Activated T-cell treated with anti-CD3 and anti-CD28 coated beads, Interleukin-2, amount 50 U/mL, for 48 hours (primary cell): ENCODE measurements at regions not wholly inside any gene's neighbourhood (a gene's known extent, or its start where the extent isn't known, plus 50 kb on each side); places are given as distances from the start of the nearest gene placed in this dataset.
"Not testable (repeated sequence)": the region's sequence is repeated elsewhere in the genome, so short reads cannot be mapped to it uniquely, and the experiment has no call there.

Experiments used
- DNase-seq, 2 experiments: peaks; one replicate each; pipeline ENCODE4 v3.0.0-alpha.2; 2020

DNA sequence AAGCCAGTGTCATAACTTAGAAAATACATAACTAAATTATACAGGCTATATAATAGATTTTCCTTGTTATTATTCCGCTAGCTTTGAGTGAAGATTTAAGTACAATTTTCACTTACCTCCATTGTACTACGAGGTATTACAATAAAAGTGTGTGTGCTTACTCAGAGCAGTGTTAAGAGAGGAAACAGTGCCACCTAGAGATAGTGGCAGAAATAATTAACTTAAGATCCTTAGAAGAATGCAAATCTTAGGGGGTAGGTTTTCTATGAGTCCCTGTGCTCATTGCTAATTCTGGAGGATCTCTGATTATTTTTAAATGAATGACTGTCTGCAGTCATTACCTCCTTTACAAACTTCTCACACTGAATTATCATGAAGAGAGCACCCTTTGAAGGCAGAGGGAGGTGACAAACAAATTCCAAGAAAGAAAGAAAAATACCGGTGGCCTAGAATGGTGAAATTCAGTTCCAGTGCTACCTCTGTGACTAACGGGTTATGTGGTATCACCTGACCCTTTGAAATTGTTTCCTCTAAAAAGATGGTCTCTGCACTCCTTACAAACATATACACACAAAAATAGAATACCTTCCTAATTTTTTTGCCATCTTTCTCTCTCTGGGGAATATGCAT lies 379.8 kb downstream of the TRIM36 start:
- no peak for DNase-seq

DNA sequence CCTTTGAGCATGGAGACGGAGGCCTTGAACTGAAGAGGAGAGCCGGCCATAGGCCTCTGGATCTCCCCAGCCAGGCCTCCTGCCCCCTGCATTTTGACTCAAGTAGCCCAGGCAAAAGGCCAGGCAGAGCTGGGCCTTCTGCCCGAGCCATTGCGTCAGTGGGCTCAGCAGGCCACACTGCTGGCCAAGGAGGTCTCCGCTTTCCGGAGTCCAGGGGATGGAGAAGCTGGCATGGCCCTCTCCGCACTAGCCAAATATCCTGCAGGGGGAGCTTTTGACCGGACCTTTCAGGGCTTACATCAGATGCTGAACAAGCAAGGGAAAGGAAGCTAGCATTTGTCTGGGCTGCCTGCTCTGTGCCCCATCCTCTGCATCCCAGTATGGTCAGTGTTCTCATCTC lies 386.8 kb downstream of the TRIM36 start:
- DNase-seq: no peak

DNA sequence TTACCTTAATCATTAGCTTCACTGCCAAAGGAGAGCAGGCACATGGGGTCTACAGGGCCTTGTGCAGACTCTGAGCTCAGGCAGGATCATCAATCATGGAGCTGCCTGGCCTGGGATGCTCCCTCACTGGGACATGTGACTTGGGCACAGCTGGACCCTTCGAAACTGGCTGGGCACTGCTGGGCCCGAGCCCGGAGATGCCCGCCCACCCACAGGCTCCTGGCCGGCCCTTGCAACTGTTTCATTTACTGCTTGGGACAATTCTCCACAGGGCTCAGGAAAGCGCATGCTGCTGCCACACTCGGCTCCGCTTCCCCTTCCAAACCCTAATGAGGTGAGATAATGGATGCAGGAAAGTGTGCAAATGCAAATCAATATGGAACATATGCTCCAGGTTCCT lies 387.5 kb downstream of the TRIM36 start:
- no peak for DNase-seq

DNA sequence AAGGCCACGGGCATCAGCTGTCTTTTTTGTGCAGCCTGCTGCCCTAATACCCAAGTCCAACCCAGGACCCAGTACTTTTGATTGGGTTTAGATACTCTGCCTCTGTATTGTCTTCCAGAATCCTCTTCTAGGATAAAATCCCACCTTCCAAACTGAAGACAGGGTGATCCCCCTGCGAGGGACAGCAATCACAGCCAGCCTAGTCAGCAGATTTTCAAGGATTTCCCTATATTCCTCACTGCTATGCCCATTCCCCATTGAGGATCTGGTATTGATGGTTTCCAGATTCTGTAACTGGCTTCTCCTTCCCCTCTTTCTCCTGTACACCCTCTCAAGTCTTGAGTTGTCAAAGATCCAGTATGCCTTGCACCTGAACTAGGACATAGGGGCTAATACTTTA lies 389.4 kb downstream of the TRIM36 start:
- DNase-seq: no peak

DNA sequence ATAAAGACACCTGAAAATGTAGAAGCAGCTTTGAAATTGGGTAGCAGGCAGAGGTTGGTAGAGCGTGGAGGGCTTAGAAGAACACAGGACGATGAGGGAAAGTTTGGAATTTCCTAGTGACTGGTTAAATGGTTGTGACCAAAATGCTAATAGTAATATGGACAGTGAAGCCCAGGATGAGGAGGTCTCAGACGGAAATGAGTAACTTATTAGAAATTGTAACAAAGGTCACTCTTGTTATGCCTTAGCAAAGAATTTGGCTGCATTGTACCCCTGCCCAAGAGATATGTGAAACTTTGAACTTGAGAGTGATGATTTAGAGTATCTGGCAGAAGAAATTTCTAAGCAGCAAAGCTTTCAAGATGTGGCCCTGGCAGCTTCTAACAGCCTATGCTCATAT lies 382.5 kb downstream of the KCNN2 start:
- DNase-seq: no peak

DNA sequence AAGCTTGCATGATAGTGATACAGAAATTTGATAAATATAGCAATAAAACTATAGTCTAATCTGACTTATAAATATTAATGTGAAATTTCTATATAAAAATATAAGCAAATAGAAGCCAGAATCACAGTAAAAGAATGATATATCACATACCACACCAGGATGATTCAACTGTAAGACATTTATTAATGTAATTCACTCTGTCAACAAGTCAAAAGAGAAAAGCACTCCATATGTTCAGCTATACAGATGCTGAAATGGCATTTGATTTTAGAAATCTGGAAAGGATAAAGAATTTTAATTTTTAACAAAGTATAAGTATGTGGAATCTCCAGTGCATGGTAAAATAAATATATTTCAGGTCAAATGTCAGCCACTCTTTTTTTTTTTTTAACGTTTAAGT lies 372.4 kb downstream of the KCNN2 start:
- no peak for DNase-seq

DNA sequence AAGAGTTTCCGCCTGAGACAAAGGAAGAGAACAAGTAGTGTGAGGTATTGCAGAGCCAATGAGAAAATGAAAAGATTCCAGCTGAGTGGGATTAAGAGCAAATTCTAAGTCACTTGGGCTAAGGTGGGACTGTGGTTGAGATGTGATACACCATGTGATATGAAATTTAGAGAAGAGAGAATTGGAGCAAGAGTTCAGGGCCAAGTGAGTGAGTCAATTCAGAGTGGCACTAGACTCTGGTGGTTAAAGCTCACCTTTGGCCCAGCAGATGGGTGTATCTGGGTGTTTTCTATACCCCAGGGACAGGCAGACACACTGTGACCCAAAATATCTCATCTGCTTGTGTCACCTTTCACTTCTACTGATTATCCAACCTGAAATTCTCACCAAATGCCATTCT lies 368.1 kb downstream of the KCNN2 start:
- no peak for DNase-seq

DNA sequence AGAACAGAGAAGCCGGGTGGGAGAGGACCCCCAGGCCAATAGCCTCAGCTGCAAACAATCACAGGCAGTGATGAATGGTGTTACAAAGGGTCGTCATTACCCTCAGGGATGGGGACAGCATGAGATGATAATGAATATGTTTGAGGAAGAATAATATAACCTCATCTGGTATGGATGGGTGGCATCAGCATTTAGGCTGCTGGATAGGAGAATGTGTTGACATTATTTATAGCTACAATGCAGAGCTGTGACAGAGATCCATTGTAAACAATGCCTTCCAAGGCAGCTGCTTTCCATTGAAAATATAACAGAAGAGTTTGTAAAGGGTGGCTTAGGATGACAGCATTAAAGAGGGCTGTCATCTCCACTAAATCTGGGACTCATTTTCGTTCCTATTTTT lies 365.5 kb downstream of the KCNN2 start:
- DNase-seq: no peak

DNA sequence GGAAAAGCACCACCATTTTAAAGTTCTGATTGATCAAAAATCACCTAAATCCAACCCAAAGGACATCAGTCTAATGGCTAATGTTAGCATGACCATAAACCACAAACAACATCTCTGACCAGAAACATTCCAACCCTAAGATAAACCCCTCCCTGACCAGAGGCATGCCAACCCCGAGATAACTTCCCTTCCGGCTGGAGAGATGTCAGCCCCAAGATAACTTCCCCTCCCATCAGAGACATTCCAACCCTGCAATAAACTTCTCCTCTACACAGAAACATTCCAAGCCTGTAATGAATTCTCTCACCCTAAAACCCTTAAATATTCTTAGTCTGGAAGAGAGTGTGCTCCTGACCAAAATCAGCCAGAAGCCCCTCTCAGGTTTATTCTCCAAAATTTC lies 364.3 kb downstream of the KCNN2 start:
- no peak for DNase-seq

DNA sequence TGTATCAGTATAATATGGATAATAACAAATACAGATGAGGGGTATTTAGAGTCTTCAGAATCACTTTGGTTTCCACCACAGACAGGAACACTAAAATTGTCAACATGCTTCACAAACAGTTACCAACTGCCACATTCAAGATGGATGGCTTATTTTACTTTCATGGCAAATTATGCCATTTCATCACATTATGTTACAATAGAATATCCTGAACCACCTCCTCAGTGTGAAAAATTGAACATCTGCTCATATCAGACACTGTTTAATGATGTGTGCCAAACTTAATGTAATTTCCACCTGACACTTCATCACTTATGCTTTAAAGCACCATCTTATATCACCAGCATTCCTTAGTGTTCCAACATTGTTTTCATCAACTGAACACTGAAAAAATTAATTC lies 357.4 kb downstream of the KCNN2 start:
- DNase-seq: no peak

DNA sequence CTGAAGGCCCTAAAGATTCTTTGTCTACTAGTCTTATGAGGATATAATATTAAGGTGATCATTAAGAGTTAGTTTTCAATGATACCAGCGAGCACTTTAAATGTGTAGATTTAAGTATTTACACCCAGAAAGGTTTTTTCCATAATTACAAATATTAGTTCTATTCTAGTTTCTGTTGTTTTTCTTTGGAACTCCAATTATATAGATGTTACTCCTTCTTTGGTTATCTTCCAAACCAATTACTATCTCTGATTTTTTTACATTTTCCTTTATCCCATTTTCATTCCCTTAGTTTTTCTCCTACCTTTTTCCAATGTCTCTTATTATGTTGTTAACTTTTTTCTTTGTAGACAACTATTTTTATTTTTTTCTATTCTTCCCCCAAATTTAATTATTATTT lies 355.1 kb downstream of the KCNN2 start:
- no peak for DNase-seq

DNA sequence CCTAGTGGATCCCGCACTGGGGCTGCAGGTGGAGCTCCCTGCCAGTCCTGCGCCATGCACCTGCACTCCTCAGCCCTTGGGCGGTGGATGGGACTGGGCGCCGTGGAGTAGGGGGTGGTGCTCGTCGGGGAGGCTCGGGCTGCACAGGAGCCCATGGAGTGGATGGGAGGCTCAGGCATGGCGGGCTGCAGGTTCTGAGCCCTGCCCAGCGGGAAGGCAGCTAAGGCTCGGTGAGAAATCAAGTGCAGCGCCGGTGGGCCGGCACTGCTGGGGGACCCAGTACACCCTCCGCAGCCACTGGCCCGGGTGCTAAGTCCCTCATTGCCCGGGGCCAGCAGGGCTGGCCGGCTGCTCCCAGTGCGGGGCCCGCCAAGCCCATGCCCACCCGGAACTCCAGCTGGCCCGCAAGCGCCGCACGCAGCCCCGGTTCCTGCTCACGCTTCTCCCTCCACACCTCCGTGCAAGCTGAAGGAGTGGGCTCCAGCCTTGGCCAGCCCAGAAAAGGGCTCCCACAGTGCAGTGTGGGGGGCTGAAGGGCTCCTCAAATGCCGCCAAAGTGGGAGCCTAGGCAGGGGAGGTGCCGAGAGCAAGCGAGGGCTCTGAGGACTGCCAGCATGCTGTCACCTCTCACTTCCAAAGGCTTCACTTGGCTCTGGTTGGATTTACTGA lies 342.5 kb downstream of the KCNN2 start:
- not testable (repeated sequence) for DNase-seq

DNA sequence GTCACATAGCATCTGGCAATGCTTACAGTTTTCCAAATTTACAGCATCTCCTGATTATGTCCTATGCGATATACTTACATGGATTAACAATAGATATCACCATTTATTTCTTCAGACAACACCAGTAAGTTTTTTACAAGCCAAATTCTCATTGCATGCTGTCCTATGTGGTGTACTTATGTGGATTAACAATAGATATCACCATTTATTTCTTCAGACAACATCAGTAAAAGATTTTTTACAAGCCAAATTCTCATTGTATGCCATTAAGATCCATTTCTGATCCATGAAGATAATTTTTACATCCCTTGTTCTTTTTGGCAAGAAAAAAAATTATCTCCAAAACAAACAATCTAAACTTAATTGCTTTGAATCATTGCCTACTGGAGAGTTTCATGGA lies 340.9 kb downstream of the KCNN2 start:
- DNase-seq: no peak

DNA sequence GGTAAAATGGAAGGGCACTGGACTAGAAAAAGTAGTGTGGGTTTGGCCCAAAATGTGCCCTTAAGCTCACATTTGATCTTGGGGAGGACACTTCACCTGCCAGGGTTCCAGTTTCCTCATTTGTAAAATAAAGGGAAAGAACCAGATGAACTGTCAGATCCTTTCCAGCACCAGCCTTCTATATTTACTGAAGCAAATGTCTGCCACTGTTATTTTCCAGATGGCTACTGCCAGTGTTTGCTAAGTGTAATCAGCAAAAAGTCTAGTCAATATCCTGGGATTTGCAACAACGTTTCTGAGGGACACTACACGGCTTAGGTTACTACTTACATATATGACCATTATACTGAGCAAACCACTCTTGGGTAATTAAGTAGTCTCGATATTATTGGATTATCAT lies 340.3 kb downstream of the KCNN2 start:
- no peak for DNase-seq

DNA sequence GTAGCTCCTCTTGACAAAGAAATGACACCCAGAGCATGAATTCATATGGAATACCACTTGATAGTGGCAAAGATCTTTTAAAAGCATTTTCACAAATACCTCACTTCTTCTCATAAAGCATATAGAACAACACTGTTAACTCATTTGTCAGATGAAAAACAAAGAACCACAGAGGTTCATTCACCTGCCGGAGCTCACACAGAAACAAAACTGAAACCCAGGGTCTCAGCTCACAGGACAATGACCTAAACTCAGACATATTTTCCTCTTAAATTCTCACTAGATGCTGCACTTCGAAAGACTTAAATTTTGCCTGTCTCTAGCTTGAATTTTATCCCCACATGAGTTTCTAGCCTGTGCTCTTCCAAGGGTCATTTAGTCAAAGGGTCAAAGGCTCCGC lies 339.0 kb downstream of the KCNN2 start:
- no peak for DNase-seq

DNA sequence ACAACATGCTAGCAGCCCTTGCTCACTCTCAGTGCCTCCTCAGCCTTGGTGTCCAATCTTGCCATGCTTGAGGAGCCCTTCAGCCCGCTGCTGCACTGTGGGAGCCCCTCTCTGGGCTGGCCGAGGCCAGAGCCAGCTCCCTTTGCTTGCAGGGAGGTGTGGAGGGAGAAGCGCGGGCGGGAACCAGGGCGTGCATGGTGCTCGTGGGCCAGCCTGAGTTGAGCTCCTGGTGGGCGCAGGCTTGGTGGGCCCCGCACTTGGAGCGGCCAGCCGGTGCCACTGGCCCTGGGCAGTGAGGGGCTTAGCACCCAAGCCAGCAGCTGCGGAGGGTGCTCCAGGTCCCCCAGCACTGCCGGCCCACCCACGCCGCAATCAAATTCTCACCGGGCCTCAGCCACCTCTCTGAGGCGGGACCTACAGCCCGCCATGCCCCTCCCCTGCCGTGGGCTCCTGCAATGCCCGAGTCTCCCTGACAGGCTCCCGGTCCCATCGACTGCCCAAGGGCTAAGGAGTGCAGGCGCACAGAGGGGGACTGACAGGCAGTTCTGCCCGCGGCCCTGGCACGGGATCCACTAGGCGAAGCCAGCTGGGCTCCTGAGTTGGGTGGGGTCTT lies 333.5 kb downstream of the KCNN2 start:
- no peak for DNase-seq

DNA sequence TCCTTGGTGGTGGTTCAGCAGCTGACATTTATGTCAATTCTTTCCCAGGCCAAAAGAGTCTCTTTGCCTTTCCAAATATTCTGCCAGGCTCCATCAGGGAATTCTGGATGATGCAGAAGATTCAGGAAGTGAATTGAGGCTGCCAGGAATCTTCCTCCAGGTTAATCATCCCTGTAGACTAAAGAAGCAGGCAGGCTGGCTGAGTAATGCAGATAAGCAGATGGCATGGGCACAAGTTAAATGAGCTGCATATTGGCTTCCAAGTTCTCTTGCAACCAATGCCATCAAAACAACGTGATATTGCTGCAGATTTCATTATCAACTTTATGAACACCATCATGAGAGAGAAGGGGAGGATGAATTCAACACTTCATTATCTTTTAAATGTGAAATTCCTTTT lies 324.5 kb downstream of the KCNN2 start:
- no peak for DNase-seq

DNA sequence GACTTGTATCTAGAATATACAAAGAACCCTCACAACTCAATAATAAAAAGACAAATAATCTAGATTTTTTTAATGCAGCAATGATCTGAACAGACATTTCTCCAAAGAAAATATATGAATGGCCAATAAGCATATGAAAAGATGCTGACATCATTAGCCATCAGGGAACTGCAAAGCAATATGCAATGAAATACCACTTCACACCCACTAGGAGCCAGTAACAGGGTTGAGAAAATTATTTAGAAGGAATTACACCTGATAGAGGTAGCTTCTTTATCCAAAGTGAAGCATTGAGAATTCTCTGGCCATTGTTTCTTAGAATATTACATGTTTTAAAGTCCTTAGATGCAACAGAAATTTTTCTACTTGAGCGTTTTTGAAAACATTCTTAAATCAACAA lies 316.9 kb downstream of the KCNN2 start:
- DNase-seq: no peak

DNA sequence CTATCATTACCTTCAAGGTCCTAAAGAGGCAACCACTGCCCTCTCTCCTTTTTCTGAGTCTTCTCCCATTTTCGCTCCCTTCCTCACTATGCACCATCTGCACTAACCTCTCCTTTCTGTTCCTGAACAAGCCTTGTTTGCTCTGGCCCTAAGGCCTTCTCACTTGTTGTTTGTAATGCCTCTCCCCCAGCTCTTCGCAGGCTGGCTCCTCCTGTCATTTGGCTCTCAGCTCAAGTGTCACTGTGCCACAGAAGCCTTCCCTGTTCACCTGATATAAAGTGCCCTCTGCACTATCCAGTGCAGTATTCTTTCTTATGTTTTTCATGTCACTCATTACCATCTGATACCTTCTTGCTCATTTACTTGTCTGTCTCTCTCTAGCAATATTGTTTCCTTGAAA lies 303.7 kb downstream of the KCNN2 start:
- no peak for DNase-seq

DNA sequence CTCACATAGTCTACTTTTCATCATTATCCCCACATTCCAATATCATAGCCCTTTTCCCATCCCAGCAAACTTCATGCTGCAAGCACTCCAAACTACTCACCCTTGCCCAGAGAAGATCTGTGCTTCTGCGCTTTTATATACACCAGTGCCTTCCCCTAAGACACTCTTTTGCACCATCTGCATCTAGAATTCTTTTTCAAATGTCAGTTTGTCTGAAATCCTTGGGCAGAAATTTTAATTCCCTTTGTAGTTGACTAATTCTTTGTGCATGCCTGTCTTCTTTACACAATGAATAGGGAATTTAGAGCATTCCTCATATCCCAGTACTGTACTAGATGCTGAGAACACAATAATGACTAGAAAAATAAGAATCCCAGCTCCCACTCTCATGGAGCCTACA lies 298.9 kb downstream of the KCNN2 start:
- no peak for DNase-seq

DNA sequence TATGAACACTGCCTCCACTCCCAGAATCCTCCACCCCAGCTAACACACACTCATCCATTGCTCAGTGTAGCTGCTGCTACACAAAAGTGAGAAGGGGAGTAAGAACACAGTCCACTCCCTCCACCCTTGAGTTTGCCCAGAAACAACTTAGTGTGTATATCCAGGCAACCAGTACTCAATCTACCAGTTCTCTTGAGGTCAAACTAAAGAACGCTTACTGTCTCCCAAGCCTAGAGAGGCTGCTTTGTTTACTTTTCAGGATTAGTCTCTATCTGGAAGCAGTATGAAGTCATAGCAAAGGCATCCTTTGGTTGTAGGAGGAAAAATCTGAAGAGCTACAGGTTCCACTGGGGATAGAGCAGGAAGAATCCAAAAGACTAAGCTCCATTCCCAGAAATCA lies 296.3 kb downstream of the KCNN2 start:
- DNase-seq: no peak

DNA sequence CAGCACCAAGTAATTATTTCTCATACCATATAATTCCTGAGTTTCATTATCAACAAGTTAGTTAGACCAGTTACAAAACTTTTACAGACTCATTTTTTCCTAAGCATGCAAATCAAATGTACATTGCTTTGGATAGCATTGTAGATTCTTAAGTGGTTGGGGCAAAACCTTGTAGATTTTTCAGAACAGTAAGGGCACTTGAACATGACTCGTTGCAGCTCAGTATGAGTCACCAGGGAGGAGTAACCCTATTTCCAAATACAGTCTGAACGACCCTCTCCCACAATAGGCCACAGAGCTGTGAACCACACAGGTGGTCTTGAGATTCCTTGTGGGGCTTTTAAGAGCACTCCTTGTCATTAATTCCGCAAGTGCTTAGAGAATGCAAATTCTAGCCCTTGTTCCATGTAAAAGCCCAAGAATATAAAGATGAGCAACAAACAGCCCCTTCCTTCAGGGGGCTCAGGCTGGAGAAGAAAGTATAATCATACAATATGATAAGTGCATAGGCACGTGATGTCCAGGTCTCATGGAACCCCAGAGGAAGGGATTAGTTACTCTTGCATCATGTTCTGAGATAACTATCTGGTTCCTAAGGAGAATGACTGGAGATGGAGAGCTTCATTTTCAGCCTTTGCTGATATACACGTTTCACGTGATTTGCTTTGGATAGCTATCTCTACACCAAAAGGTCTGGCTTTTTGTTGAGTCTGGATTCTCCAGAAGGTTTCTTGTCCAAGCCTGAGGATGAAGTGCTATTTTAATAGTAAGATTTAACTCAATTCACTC lies 295.7 kb downstream of the KCNN2 start:
- DNase-seq: no peak

DNA sequence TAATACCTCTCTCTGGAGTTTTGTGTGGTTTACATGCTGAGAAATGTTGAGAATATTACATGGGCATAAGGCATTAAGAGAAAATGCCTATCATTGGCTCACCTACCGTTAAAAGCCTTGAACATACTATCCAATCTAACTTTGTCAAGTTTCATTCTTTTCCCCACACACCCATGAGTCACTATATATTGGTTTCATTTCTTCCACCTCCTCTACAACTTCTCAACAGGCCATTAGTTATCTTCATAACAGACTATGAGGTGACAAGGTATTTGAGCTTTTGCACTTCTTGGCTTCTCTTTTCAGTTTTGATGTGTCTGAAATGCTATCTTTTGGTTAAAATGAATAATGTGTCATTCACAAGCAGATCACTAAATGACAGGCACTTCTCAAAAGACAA lies 288.0 kb downstream of the KCNN2 start:
- no peak for DNase-seq

DNA sequence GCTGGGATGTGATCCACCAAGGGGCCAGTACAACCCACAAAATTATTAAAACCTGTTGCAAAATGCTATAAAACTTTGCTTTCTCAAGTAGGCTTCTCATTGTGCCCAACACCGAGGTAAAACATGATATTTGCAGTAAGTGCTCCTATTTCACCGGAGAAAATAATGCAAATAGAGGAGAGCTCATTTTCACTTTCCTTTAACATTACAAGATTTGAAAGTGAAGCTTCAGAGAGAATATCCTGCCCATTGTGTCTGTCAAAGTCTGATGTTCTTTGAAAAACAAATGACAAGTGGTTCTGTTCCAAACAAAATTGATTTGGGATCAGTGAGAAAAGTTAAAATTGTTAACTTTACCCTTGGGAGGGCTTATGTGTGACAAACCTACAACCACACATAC lies 287.1 kb downstream of the KCNN2 start:
- no peak for DNase-seq
